GM12891 (cell line): ENCODE measurements at regions not wholly inside any gene's neighbourhood (a gene's known extent, or its start where the extent isn't known, plus 50 kb on each side); places are given as distances from the start of the nearest gene placed in this dataset.

Source experiments
- DNase-seq: peaks from one replicate; pipeline ENCODE4 v3.0.0; 2011; ENCODE audit warnings: low spot score; ENCODE audit not compliant: insufficient read length
- FAIRE-seq: peaks from 2 replicates; lab custom pipeline; 2011; peaks lifted over from hg19 to GRCh38; lab: Jason Lieb, UNC
- PAX5 ChIP-seq: IDR thresholded peaks from 2 replicates; pipeline ENCODE4 v1.6.1; 2011; ENCODE audit warnings: low read length, moderate library complexity, mild to moderate bottlenecking; ENCODE audit not compliant: insufficient read depth, severe bottlenecking
- POLR2A ChIP-seq: IDR thresholded peaks from 2 replicates; pipeline ENCODE4 v1.6.1; 2011; ENCODE audit warnings: low read depth, low read length, control low read depth
- POLR2AphosphoS5 ChIP-seq: IDR thresholded peaks from 2 replicates; pipeline ENCODE4 v1.6.1; 2011; ENCODE audit warnings: low read depth, low read length, control low read depth
- POU2F2 ChIP-seq: IDR thresholded peaks from 2 replicates; pipeline ENCODE4 v1.6.1; 2011; ENCODE audit warnings: low read depth, mild to moderate bottlenecking, control low read depth, low read length, moderate library complexity
- SPI1 ChIP-seq: IDR thresholded peaks from 2 replicates; pipeline ENCODE4 v1.6.1; 2011; ENCODE audit warnings: low read depth, low read length, control low read depth
- TAF1 ChIP-seq: IDR thresholded peaks from 2 replicates; pipeline ENCODE4 v1.6.1; 2011; ENCODE audit warnings: low read depth, low read length, control low read depth

- FAIRE-seq (no peak), DNase-seq (no peak)
- no peak for TF ChIP-seq POU2F2
These were observed 671.4 kb upstream of the SALL1 start for GRCh38 chr16:51822471-51822870.

- FAIRE-seq (no peak), DNase-seq (no peak)
- no peak for TF ChIP-seq SPI1
- TF ChIP-seq POLR2AphosphoS5: no peak
- TF ChIP-seq POU2F2: no peak
- TF ChIP-seq PAX5: no peak
- TF ChIP-seq TAF1: no peak
- no peak for TF ChIP-seq POLR2A
These were observed 670.5 kb upstream of the SALL1 start for GRCh38 chr16:51821527-51821926.

GRCh38 chr16:51820176-51820575, 669.1 kb upstream of the SALL1 start:
- no peak for TF ChIP-seq PAX5
- TF ChIP-seq TAF1: no peak
- TF ChIP-seq SPI1: no peak
- no peak for TF ChIP-seq POLR2A
- no peak for TF ChIP-seq POU2F2
- no peak for TF ChIP-seq POLR2AphosphoS5
- FAIRE-seq: no peak
- DNase-seq: no peak

- no peak for TF ChIP-seq POLR2AphosphoS5
- no peak for TF ChIP-seq PAX5
- TF ChIP-seq TAF1: no peak
- no peak for TF ChIP-seq POLR2A
- TF ChIP-seq SPI1: no peak
- no peak for TF ChIP-seq POU2F2
- DNase-seq (peak; percentile 4), FAIRE-seq (peak; percentile 43)
These were observed 667.4 kb upstream of the SALL1 start for GRCh38 chr16:51818342-51818944.

GRCh38 chr16:51816929-51817328, 665.9 kb upstream of the SALL1 start:
- DNase-seq (no peak), FAIRE-seq (no peak)
- no peak for TF ChIP-seq POU2F2
- TF ChIP-seq PAX5: no peak
- TF ChIP-seq POLR2A: no peak
- no peak for TF ChIP-seq SPI1
- no peak for TF ChIP-seq TAF1
- no peak for TF ChIP-seq POLR2AphosphoS5

GRCh38 chr16:51815523-51815922, 664.5 kb upstream of the SALL1 start:
- no peak for TF ChIP-seq POLR2AphosphoS5
- TF ChIP-seq POU2F2: no peak
- no peak for TF ChIP-seq TAF1
- FAIRE-seq: no peak
- DNase-seq: no peak

- TF ChIP-seq POLR2AphosphoS5 (no peak), POLR2A (no peak), PAX5 (no peak), SPI1 (no peak), POU2F2 (no peak), TAF1 (no peak)
- DNase-seq (no peak), FAIRE-seq (no peak)
These were observed 663.5 kb upstream of the SALL1 start for GRCh38 chr16:51814617-51815016.

GRCh38 chr16:51813609-51814008, 662.5 kb upstream of the SALL1 start:
- FAIRE-seq (no peak), DNase-seq (no peak)
- TF ChIP-seq TAF1 (no peak), POU2F2 (no peak), SPI1 (no peak), POLR2A (no peak), PAX5 (no peak), POLR2AphosphoS5 (no peak)

- FAIRE-seq (no peak), DNase-seq (no peak)
- TF ChIP-seq POLR2AphosphoS5 (no peak), PAX5 (no peak), POLR2A (no peak)
These were observed 661.9 kb upstream of the SALL1 start for GRCh38 chr16:51812945-51813344.

GRCh38 chr16:51807551-51807950, 656.5 kb upstream of the SALL1 start:
- TF ChIP-seq PAX5: no peak
- TF ChIP-seq POLR2AphosphoS5: no peak
- TF ChIP-seq POLR2A: no peak
- no peak for TF ChIP-seq TAF1
- TF ChIP-seq POU2F2: no peak
- TF ChIP-seq SPI1: no peak
- FAIRE-seq (no peak), DNase-seq (no peak)
